Fibroblast of villous mesenchyme (primary cell): ENCODE measurements at regions not wholly inside any gene's neighbourhood (a gene's known extent, or its start where the extent isn't known, plus 50 kb on each side); places are given as distances from the start of the nearest gene placed in this dataset.

Experiments used
- DNase-seq: peaks from one replicate; pipeline ENCODE4 v3.0.0-alpha.2; 2010; ENCODE audit warnings: low read depth
- H3K4me3 ChIP-seq: 2 replicates; pipeline ENCODE4 v1.5.1; 2011; ENCODE audit warnings: low read depth, mild to moderate bottlenecking, low read length
- CTCF ChIP-seq: IDR thresholded peaks from 2 replicates; pipeline ENCODE4 v1.5.1; 2012; ENCODE audit warnings: low read depth, mild to moderate bottlenecking, low read length; ENCODE audit not compliant: insufficient read depth

DNA sequence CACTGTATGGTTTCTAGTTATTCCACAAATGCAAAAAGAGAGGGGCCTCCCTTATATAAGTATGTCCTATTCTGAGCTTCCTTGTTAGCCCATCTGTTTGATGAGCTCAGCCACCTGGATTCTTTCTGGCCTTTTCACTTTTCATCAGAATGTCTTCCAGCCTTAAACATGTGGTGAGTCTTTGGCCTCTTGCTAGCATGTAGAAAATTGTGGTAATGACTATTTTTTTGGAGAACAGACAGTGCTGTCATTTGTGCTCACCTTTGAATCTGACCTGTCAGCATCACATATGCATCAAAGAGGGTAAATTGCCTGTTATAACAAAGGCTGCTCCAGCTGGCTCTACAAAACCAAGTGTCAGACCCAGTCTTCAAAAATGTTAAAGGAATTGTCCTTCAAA, 558.7 kb downstream of the RAB38 start:
- DNase-seq = no peak
- TF ChIP-seq CTCF = no peak
- H3K4me3 ChIP-seq = no peak overlapping the region

DNA sequence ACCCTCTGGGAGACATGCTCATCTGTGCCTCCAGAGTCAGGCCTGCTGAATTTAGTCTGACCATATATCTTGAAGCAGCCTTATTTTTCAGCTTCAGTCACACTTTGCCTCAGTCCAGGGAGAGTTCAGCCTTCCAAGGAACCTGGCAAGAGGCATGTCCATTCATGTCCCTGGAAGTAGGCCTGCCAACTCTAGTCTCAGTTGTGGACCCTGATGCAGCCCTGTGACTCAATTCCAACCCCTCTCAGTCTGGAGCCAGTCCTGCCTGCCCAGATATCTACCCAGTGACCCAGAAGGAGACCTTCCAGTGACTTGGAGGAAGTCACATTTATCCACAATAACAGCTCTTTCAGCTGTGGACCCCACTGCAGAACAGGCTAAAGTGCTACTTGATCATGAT, 566.6 kb downstream of the TMEM135 start:
- no peak for TF ChIP-seq CTCF
- no peak overlapping the region for H3K4me3 ChIP-seq
- no peak for DNase-seq

DNA sequence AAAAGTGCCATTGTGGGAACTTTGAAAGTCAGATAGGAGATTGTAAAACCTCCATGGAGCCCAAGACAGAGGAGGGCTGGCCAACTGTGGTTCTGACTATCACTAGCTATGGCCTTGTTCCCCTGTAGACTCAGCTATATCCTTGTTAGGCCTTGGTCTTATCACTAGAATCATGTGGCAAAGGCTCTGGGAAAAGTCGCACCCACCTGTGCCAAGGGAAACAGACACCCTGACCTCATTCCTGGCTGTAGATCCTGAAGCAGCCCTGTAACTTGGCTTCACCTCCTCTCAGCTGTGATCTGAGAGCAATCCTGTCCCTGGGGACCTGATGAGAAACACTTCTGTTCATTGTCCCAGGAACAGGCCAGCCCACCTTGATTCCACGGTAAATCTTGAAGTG, 566.2 kb downstream of the TMEM135 start:
- H3K4me3 ChIP-seq = no peak overlapping the region
- no peak for DNase-seq
- TF ChIP-seq CTCF = no peak

DNA sequence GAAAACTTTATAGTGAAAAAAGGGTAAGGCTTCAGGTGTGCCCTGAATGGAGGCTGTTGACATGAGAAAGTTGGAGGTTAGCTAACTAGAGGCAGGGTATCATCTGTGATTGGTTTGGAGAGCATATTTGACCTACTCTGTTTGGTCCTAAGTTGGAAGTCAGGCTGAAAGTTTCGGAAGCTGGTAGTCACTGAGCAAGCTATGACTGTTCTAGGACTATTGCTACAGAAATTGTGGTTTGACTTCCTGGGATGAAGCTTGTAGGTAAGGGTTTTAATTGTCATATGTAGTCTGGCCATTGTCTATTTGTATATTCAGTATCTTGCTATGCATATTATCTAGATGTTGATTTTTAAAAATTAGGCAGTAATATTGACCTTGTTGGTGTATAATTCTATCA, 565.0 kb downstream of the TMEM135 start:
- TF ChIP-seq CTCF = no peak
- H3K4me3 ChIP-seq = no peak overlapping the region
- DNase-seq = no peak

DNA sequence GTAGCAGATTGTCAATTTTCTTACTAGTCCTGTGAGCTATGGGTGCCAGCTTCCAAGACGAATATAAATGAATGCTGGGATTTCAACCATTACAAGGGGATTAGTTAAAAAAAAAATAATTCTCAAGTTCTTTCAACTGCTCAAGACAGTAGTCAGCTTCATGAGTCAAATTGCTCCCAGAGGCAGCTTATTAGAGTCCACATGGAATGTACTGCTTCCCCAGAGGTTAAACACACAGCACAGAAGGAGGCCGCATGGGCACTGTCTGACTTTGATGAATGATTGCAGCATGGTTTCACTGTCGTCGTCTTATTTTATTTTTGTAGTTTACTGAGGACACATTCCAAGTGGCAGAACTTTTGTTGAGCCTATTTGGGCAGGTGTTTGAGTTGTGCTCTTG, 563.2 kb downstream of the TMEM135 start:
- no peak for DNase-seq
- H3K4me3 ChIP-seq = no peak overlapping the region
- TF ChIP-seq CTCF = no peak

DNA sequence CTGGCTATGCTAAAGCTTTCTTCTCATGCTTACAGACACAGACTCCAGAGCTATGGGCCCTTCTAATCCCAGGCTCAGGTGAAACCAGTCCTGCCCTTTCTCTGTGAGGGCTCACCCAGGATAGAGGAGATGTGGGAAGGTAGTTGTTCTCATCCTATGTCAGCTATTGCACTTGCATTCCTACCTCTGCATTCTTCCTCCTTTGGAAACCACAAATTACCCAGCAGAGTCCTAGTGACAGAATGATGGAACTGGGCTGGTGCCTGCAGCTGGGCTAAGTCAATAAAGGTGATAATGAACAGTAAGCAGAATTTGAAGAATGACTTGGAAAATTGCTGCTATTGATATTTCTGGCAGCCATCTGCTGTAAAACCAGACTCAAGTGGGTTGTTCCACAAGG, 560.0 kb downstream of the TMEM135 start:
- H3K4me3 ChIP-seq = no peak overlapping the region
- no peak for TF ChIP-seq CTCF
- DNase-seq = no peak

DNA sequence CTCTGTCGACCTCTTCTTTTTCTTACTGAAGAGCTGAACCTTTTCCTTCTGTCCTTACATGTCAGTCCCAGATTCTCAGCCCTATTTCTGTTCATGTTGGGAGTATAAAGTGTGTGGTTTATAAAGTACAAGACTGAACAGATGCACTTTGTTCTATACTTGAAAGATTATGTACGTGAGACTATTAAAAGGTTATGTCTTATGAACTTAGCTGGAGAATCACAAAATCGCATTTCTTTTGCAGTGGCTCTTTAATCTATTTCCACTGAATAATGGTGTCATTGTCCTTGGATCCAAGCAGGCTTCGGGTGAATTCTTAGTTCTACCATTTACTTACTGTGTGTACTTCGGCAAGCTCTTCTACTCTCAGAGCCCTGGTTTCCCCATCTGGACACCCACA, 558.4 kb downstream of the TMEM135 start:
- TF ChIP-seq CTCF = no peak
- no peak overlapping the region for H3K4me3 ChIP-seq
- DNase-seq = no peak
